ENCODE measurements at regions not wholly inside any gene's neighbourhood (a gene's known extent, or its start where the extent isn't known, plus 50 kb on each side); places are given as distances from the start of the nearest gene placed in this dataset.

GRCh38 chr17:56045872-56046271 is 107.4 kb upstream of the ANKFN1 start:
- H3K4me3 Mint-ChIP-seq, result no peak overlapping the region
- H3K9me3 Mint-ChIP-seq (ENCODE audit: low read depth), result no peaks in the 10 kb centered on the region
- CTCF ChIA-PET, result no interaction called here
- H3K27me3 Mint-ChIP-seq, result peaks cover 6% of the 10 kb centered on the region
- no peaks in the 10 kb centered on the region for H3K4me1 Mint-ChIP-seq
- no peaks in the 10 kb centered on the region for H3K36me3 Mint-ChIP-seq
- no peak for ATAC-seq
- no peak for DNase-seq
- H3K27ac Mint-ChIP-seq, result no peak overlapping the region

DNA sequence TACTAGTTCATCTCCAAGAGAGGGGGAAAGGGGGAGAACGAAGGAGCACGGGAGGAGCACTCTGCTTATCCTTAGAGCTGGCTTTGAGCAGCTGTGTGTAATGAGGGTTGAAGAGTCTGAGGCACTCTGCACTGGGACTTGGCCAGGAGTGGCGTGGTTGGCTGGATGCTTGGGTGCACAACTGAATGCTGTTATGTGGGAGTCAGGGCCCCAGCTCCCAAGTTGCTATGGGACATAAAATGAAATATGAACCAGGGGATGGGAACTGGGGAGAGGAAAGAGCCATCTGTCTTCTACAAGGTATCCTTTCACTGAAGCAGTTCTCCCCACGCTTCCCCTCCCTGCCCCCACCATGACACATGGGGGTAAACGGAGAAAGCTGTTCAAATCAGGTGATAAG is 105.9 kb upstream of the ANKFN1 start:
- DNase-seq, result no peak
- CTCF ChIA-PET, result no interaction called here
- H3K27me3 Mint-ChIP-seq, result peaks cover 6% of the 10 kb centered on the region

DNA sequence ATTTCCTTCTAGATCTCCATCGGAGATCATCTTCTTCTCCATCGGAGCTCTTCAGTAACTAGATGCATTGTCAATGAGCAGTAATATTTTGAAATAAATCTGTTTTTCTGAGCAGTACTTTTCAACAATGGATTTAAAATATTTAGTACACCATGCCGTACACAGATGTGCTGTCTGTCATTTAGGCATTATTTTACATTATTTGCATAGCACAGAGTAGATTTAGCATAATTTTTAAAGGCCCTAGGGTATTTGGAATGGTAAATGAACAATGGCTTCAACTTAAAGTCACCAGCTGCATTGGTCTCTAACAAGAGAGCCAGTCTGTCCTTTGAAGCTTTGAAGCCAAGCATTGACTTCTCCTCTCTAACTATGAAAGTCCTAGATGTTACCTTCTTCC is 95.4 kb upstream of the ANKFN1 start:
- peaks cover 5% of the 10 kb centered on the region for H3K9me3 Mint-ChIP-seq (ENCODE audit: low read depth)
- no peaks in the 10 kb centered on the region for H3K27me3 Mint-ChIP-seq
- H3K27ac Mint-ChIP-seq, result no peak overlapping the region
- no peaks in the 10 kb centered on the region for H3K36me3 Mint-ChIP-seq
- no peak for DNase-seq
- ATAC-seq, result no peak
- no peak overlapping the region for H3K4me3 Mint-ChIP-seq
- CTCF ChIA-PET, result no interaction called here
- no peaks in the 10 kb centered on the region for H3K4me1 Mint-ChIP-seq

More for the DNA sequence above, 105.9 kb upstream of the ANKFN1 start:
- no peaks in the 10 kb centered on the region for H3K9me3 Mint-ChIP-seq (ENCODE audit: low read depth)
- H3K4me1 Mint-ChIP-seq, result no peaks in the 10 kb centered on the region
- H3K27ac Mint-ChIP-seq, result no peak overlapping the region
- H3K4me3 Mint-ChIP-seq, result no peak overlapping the region
- H3K36me3 Mint-ChIP-seq, result no peaks in the 10 kb centered on the region
- ATAC-seq, result no peak

DNA sequence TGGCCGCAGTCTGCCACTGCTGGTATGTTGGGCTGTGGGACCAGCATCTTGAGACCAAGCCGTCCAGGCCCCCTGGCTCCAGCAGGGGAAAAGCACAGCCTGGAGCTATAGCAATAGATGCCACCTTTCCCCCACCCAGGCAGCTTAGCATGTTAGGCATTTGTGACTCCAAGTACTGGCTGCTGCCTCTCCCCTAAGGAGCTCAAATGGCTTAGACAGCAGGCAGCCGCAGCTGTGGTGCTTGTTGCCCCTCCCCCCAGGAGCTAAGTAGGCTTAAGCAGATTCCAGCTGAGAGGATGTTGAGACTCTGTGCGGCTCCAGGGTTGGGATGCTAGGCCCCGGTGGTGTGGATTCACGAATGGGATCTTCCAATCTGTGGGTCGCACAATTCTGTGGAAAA is 88.8 kb upstream of the ANKFN1 start:
- no peak overlapping the region for H3K4me3 Mint-ChIP-seq

GRCh38 chr17:56074361-56074890 is 78.8 kb upstream of the ANKFN1 start:
- no peaks in the 10 kb centered on the region for H3K4me1 Mint-ChIP-seq
- no peak overlapping the region for H3K27ac Mint-ChIP-seq
- CTCF ChIA-PET, result no interaction called here
- no peak for DNase-seq
- no peak for ATAC-seq
- peaks cover 3% of the 10 kb centered on the region for H3K9me3 Mint-ChIP-seq (ENCODE audit: low read depth)
- no peaks in the 10 kb centered on the region for H3K36me3 Mint-ChIP-seq
- no peaks in the 10 kb centered on the region for H3K27me3 Mint-ChIP-seq
- H3K4me3 Mint-ChIP-seq, result no peak overlapping the region

More for the DNA sequence above, 88.8 kb upstream of the ANKFN1 start:
- H3K27me3 Mint-ChIP-seq, result no peaks in the 10 kb centered on the region
- no peaks in the 10 kb centered on the region for H3K36me3 Mint-ChIP-seq
- no peak for DNase-seq
- peaks cover 19% of the 10 kb centered on the region for H3K9me3 Mint-ChIP-seq (ENCODE audit: low read depth)
- H3K27ac Mint-ChIP-seq, result no peak overlapping the region
- H3K4me1 Mint-ChIP-seq, result no peaks in the 10 kb centered on the region
- CTCF ChIA-PET, result no interaction called here
- ATAC-seq, result no peak

- no peaks in the 10 kb centered on the region for H3K27me3 Mint-ChIP-seq
- ATAC-seq, result no peak
- CTCF ChIA-PET, result no interaction called here
- H3K9me3 Mint-ChIP-seq (ENCODE audit: low read depth), result peaks cover 3% of the 10 kb centered on the region
- H3K27ac Mint-ChIP-seq, result no peak overlapping the region
- no peaks in the 10 kb centered on the region for H3K36me3 Mint-ChIP-seq
- DNase-seq, result no peak
- H3K4me1 Mint-ChIP-seq, result no peaks in the 10 kb centered on the region
- H3K4me3 Mint-ChIP-seq, result no peak overlapping the region
These were observed 76.3 kb upstream of the ANKFN1 start for GRCh38 chr17:56076980-56077379.

DNA sequence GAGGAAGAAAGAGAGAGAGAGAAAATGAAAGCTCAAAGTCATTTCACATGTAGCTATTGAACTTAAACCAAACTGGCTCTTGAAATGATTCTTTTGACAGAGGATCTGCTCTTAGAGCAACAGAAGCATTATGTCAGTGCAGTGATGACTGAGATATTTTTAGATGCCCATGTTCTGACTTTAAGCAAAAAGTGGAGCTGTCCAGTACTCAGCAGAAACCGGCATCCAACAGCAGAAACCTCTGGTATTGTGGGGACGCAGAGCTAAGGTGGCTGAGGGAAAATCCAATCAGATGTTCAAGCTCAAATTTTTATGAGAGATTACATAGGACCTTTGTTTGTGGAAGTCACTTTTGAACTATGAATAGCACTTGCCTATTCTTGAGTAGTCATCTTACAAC is 69.8 kb upstream of the ANKFN1 start:
- no peaks in the 10 kb centered on the region for H3K36me3 Mint-ChIP-seq
- no peaks in the 10 kb centered on the region for H3K27me3 Mint-ChIP-seq
- ATAC-seq, result no peak
- H3K9me3 Mint-ChIP-seq (ENCODE audit: low read depth), result no peaks in the 10 kb centered on the region
- no peaks in the 10 kb centered on the region for H3K4me1 Mint-ChIP-seq
- CTCF ChIA-PET, result no interaction called here
- no peak for DNase-seq
- H3K27ac Mint-ChIP-seq, result no peak overlapping the region
- H3K4me3 Mint-ChIP-seq, result no peak overlapping the region

- no peaks in the 10 kb centered on the region for H3K9me3 Mint-ChIP-seq (ENCODE audit: low read depth)
- ATAC-seq (no peak), DNase-seq (no peak)
- CTCF ChIA-PET, result no interaction called here
- no peak overlapping the region for H3K27ac Mint-ChIP-seq
- no peak overlapping the region for H3K4me3 Mint-ChIP-seq
- H3K4me1 Mint-ChIP-seq, result no peaks in the 10 kb centered on the region
- no peaks in the 10 kb centered on the region for H3K27me3 Mint-ChIP-seq
- no peaks in the 10 kb centered on the region for H3K36me3 Mint-ChIP-seq
These were observed 67.6 kb upstream of the ANKFN1 start for GRCh38 chr17:56085576-56086267.

DNA sequence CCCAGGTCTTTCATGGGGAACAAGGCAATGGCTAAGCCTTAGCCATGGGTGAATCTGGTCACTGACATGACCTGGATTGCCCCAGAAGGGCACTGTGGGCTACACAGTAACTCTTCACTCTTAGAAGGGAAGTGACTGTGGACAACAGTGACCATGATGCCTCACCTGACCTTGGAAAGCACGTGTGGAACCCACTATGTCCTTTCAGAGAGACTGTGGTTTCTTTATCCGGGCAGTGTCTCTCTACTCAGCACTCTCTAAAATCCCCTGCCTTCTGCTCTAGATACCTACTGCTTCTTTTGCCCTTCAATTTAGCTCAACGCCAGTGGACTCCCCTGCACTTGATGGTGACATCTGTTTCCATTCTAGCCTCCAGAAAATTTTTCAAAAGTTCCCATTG is 66.1 kb upstream of the ANKFN1 start:
- DNase-seq (no peak), ATAC-seq (no peak)
- Mint-ChIP-seq H3K27ac (no peak overlapping the region), H3K9me3 (ENCODE audit: low read depth) (no peaks in the 10 kb centered on the region), H3K36me3 (no peaks in the 10 kb centered on the region), H3K4me3 (no peak overlapping the region), H3K27me3 (no peaks in the 10 kb centered on the region), H3K4me1 (no peaks in the 10 kb centered on the region)
- CTCF ChIA-PET, result no interaction called here

DNA sequence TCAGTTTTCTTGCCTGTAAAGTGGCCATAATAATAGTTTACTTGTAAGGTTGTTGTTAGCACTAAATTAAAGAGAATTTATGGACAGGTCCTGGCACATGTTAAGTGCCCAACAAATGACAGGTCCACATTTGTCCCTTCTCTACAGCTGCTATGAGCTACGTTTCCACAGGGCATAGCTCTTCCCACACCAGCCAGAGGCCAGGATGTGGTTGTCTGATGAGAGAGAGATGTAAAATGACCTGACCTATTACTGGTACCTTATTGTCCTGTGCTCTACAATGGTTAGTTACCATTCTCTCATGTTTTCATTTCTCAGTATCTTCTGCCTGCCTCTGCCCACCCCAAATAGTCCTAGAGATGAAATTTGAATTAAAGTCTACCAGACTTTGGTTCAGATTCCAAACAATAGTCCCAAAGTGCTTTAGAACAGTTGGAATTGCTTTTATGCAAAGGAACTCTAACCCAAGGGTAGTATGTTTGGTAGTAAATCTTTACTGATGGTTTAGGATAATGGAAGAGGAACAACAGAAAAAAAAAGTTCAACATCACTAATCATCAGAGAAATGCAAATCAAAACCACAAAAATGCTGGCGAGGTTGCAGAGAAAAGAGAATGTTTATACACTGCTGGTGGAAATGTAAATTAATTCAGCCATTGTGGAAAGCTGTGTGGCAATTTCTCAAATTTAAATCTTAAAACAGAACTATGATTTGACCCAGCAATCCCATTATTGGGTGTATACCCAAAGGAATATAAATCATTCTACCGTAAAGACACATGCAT is 57.1 kb upstream of the ANKFN1 start:
- Mint-ChIP-seq H3K4me1 (no peaks in the 10 kb centered on the region), H3K27me3 (no peaks in the 10 kb centered on the region), H3K36me3 (no peaks in the 10 kb centered on the region), H3K27ac (no peak overlapping the region), H3K9me3 (ENCODE audit: low read depth) (no peaks in the 10 kb centered on the region), H3K4me3 (no peak overlapping the region)
- CTCF ChIA-PET, result no interaction called here
- no peak for DNase-seq
- ATAC-seq, result no peak

GRCh38 chr17:56098746-56099145 is 54.5 kb upstream of the ANKFN1 start:
- ATAC-seq (no peak), DNase-seq (no peak)
- Mint-ChIP-seq H3K36me3 (no peaks in the 10 kb centered on the region), H3K4me1 (no peaks in the 10 kb centered on the region), H3K27me3 (no peaks in the 10 kb centered on the region), H3K27ac (no peak overlapping the region), H3K4me3 (no peak overlapping the region), H3K9me3 (ENCODE audit: low read depth) (no peaks in the 10 kb centered on the region)
- CTCF ChIA-PET, result no interaction called here

- Mint-ChIP-seq H3K27me3 (no peaks in the 10 kb centered on the region), H3K36me3 (no peaks in the 10 kb centered on the region), H3K9me3 (ENCODE audit: low read depth) (no peaks in the 10 kb centered on the region), H3K4me1 (no peaks in the 10 kb centered on the region), H3K27ac (no peak overlapping the region), H3K4me3 (no peak overlapping the region)
- DNase-seq (no peak), ATAC-seq (no peak)
- CTCF ChIA-PET, result no interaction called here
These were observed 53.6 kb upstream of the ANKFN1 start for GRCh38 chr17:56099649-56100048.
